Activated T-helper 17 cell treated with anti-CD3 and anti-CD28 coated beads, Interleukin-2, amount 50 U/mL, for 72 hours (primary cell): ENCODE measurements at regions not wholly inside any gene's neighbourhood (a gene's known extent, or its start where the extent isn't known, plus 50 kb on each side); places are given as distances from the start of the nearest gene placed in this dataset.

Experiments used
- ATAC-seq: fragments of 150-1000 bp; cut with Tn5 transposase; replicated peaks from 2 replicates; pipeline ENCODE4 v1.10.0; 2021; ENCODE audit warnings: mild to moderate bottlenecking, moderate library complexity
- H3K27ac Mint-ChIP-seq: one replicate; pipeline ENCODE4 v1.8.0; 2022; ENCODE audit warnings: mixed read lengths
- H3K27me3 Mint-ChIP-seq: one replicate; pipeline ENCODE4 v1.8.0; 2022; ENCODE audit warnings: mixed read lengths
- H3K36me3 Mint-ChIP-seq: one replicate; pipeline ENCODE4 v1.8.0; 2022; ENCODE audit warnings: low read depth, mild to moderate bottlenecking, mixed read lengths
- H3K4me1 Mint-ChIP-seq: one replicate; pipeline ENCODE4 v1.8.0; 2022; ENCODE audit warnings: mixed read lengths
- H3K4me3 Mint-ChIP-seq: one replicate; pipeline ENCODE4 v1.8.0; 2022; ENCODE audit warnings: mild to moderate bottlenecking, mixed read lengths
- H3K9me3 Mint-ChIP-seq: one replicate; pipeline ENCODE4 v1.8.0; 2022; ENCODE audit warnings: mixed read lengths

DNA sequence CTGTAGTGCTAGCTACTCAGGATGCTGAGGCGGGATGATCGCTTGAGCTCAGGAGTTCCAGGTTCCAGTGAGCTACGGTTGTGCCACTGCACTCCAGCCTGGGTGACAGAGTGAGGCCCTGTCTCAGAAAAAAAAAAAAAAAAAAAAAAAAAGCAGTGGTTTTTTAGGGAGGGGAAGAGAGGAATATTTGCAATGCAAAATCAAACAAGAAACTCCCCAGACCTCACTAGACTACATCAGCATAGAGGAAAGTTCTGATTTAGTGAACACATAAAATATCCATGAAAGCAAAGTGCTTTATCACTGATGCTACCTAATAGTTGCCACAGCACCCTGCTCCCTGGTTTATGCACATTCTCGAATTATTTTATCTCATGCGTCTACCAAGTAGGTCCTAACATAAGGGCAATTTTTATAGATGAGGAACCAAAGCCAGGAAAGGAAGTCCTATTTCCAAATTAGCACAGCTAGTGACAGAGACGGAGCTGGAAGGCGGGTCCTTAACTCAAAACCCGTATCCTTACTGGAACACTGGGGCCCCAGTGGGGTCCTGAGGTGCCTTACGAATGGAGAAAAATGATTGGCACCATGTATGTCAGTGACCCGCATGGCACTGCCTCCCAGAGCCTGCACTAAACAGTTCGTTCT, 50.7 kb upstream of the GPR157 start:
- Mint-ChIP-seq H3K27ac (no peak overlapping the region), H3K9me3 (no peaks in the 10 kb centered on the region), H3K36me3 (peaks cover 25% of the 10 kb centered on the region), H3K4me3 (peak overlapping the region; percentile 90), H3K27me3 (peaks cover 9% of the 10 kb centered on the region), H3K4me1 (peaks cover 5% of the 10 kb centered on the region)
- ATAC-seq = no peak

DNA sequence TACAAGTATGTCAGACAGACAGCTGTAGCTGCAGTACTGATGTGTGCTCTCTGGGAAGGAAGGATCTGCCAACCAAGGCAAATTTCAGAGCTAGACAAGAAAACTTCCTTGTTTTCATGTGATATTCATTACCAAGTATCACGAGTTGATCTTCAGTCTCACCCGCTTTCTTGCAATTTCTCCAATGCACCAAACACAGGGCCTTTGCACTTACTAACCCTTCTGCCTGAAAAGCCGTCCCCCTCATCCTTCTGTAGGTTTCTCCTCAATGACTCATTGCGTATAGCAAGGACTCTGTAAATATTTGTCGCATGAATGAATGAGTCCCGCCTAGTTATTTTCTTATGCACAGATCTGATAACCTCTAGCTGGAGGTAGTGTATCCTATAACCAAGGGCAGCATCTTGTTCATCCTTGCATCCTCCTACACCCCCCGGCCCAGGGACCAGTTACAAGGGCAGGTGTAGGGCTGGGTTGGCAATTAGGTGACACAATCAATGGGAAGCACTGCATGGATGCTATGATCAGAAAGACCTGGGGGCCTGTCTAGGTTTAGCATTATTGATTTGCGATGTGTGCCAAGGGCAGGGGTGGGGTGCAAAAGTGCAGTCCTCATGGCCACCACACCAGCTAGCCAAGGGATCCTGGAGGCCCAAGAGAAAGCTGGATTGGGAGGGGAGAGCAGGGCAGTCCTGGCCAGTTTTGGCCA, 51.4 kb upstream of the GPR157 start:
- no peak for ATAC-seq
- H3K27me3 Mint-ChIP-seq = peaks cover 9% of the 10 kb centered on the region
- H3K27ac Mint-ChIP-seq = no peak overlapping the region
- peaks cover 25% of the 10 kb centered on the region for H3K36me3 Mint-ChIP-seq
- H3K4me3 Mint-ChIP-seq = peak overlapping the region; percentile 90
- peaks cover 5% of the 10 kb centered on the region for H3K4me1 Mint-ChIP-seq
- no peaks in the 10 kb centered on the region for H3K9me3 Mint-ChIP-seq

DNA sequence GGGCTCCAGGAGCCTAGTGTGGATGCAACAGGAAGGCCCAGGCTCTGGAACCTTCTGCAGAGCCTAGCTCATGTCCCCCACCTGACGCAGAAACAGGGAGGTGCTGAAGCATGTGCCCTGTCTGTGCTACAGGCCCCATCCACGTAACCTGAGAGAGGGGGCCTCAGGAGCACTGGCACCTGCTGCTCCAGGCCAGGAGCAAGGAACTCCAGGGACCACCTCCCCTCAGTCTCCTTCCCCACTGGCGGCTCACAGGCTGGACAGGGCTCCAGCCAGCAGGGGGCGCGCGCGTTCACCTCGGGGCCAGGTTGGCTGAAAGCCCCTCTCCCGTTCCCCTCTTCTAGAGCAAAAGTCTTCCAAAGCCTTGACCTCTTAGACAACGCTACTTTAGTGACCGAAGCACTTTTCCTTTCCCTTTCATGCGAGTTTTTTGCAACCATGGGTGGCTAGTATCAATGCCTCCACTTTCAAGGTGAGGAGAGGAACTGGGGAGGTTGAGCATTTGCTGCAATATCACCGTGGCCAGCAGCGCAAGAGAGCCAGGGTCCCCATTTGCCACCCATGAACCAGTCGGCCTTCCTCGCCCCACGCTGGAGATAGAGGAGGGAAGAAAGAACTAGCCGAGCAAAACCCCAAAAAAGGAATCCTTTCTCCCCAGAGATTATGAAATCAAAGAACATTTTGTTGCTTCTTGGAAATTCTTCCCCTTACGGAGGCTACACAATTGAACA, 52.4 kb upstream of the GPR157 start:
- H3K9me3 Mint-ChIP-seq = no peaks in the 10 kb centered on the region
- peak overlapping the region; percentile 90 for H3K4me3 Mint-ChIP-seq
- H3K27ac Mint-ChIP-seq = peak overlapping the region; percentile 78
- ATAC-seq = peak; percentile 69
- peaks cover 9% of the 10 kb centered on the region for H3K27me3 Mint-ChIP-seq
- peaks cover 5% of the 10 kb centered on the region for H3K4me1 Mint-ChIP-seq
- H3K36me3 Mint-ChIP-seq = peaks cover 25% of the 10 kb centered on the region

DNA sequence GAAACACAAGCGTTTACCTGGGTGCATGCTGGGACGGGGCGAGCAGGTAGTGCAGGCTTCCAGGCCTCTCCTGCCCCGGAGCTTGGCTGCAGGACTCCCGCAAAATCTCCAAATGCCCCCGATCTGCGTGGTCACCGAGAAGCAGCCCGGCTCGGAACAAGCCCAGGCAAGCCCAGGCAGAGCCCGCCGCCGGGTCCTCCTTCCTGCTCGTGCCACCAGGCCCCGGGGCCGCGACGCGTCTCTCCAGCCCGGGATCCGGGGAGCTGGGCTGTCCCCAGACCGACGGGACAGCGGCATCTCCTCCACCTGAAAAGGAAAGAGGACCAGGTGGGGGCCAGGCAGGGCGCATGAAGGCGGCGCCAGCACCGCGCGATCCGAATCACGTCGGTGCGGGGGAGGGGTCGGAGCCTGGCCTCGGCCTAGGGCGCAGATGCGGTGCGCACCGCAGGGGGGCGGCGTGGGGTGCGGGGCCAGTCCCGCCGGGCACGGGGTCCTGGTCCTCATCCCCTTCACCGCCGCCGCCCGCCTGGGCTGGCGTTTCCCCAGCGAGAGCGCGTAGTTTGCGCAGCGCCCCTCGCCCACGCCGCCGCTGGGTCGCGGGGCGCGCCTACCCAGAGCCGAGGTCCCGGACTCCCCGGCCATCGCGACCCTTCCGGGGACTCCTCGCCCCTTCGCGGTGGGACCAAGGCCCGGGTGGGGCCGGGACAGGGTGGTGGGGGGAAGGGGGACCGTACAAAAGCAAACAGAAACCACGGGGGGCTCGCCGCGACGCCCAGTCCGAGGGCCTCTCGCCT, 52.4 kb upstream of the H6PD start:
- H3K4me1 Mint-ChIP-seq = peaks cover 5% of the 10 kb centered on the region
- peaks cover 17% of the 10 kb centered on the region for H3K36me3 Mint-ChIP-seq
- ATAC-seq = peak; percentile 75
- peaks cover 9% of the 10 kb centered on the region for H3K27me3 Mint-ChIP-seq
- peak overlapping the region; percentile 78 for H3K27ac Mint-ChIP-seq
- H3K4me3 Mint-ChIP-seq = peak overlapping the region; percentile 90
- no peaks in the 10 kb centered on the region for H3K9me3 Mint-ChIP-seq

DNA sequence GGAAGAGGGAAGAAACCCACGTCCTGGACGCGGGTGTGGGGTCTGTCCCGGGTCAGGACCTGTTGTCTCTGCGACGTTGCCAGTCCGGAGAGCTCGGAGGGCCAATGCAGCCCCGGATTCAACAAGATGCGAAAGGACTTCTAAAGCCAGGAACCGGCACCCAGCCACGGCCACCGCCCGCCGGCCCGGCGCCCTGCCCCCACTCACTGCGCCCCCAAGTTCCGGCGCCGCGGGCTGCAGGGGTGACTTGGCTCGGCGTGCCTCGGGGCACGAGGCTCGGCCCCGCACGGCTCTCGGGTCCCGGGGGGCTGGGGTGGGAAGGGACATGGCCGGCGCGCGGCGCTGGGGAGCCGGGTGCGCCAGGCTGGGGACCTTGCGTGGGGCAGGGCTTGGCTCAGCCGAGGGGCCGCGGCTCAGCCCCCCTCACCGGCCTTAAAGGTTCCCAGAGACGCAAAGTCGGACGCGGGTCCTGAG, 51.8 kb upstream of the H6PD start:
- ATAC-seq = no peak
- Mint-ChIP-seq H3K4me1 (peaks cover 5% of the 10 kb centered on the region), H3K9me3 (no peaks in the 10 kb centered on the region), H3K27me3 (peaks cover 9% of the 10 kb centered on the region), H3K27ac (no peak overlapping the region), H3K36me3 (peaks cover 16% of the 10 kb centered on the region), H3K4me3 (peak overlapping the region; percentile 90)

DNA sequence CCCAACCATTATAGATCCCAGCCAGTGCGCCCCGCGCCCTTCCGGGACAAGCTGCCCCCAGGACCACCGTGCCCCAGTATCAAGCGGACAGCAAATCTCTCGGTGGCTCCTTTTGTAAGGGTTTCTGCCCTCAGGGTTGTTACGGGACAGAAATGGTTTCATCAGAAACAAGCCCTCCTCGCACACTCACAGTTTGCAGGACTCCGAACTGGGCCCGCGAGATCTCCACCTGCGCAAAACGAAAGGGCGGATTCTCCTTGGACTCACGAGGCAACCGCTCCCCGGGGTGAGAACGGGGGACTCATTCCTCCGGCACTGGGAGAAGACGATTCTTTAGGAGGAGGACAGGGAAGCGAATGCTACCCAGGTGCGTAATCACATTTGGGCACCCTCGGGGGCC, 51.1 kb upstream of the H6PD start:
- no peaks in the 10 kb centered on the region for H3K9me3 Mint-ChIP-seq
- H3K4me1 Mint-ChIP-seq = peaks cover 5% of the 10 kb centered on the region
- H3K4me3 Mint-ChIP-seq = peak overlapping the region; percentile 11
- no peak overlapping the region for H3K27ac Mint-ChIP-seq
- peaks cover 9% of the 10 kb centered on the region for H3K27me3 Mint-ChIP-seq
- H3K36me3 Mint-ChIP-seq = peaks cover 16% of the 10 kb centered on the region
- no peak for ATAC-seq

DNA sequence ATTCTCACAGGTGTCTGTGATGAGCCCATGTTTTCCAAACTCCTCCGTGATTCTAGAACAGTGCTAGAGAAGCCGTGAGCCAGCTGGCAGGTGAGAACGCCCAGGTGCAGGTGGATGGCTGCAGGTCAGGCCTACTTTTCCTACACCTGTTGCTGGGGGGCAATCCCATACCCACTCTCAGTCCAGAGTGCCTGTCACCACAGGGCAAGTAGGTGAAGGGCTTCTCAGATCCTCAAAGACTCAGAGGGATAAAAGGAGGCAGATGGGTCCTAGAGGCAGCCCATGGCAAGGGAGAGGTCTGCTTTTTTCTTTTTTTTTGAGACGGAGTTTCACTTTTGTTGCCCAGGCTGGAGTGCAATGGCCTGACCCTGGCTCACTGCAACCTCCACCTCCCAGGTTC, 50.7 kb upstream of the H6PD start:
- H3K27ac Mint-ChIP-seq = no peak overlapping the region
- peaks cover 9% of the 10 kb centered on the region for H3K27me3 Mint-ChIP-seq
- H3K9me3 Mint-ChIP-seq = no peaks in the 10 kb centered on the region
- no peak for ATAC-seq
- peaks cover 16% of the 10 kb centered on the region for H3K36me3 Mint-ChIP-seq
- H3K4me1 Mint-ChIP-seq = peaks cover 5% of the 10 kb centered on the region
- peak overlapping the region; percentile 11 for H3K4me3 Mint-ChIP-seq

DNA sequence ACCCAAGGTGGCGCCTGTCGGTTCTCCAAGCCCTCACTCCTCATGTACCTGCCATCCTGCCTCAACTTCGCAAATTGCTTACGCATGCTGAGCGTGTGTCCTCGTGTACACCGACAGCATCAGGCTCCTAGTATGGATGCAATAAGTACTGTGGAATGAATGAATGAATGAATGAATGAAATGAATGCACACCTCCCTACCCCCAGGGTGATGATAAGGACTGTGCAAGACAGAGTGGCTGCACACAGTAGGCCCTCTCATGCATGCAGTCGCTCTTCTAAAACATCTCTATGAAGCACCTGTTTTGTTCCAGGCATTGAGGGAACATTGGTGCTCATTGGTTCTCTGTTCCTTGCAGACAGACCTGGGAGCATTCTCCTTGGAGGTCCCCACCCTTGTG, 49.8 kb upstream of the H6PD start:
- H3K4me1 Mint-ChIP-seq = peaks cover 5% of the 10 kb centered on the region
- ATAC-seq = no peak
- peaks cover 12% of the 10 kb centered on the region for H3K36me3 Mint-ChIP-seq
- H3K27me3 Mint-ChIP-seq = peaks cover 8% of the 10 kb centered on the region
- no peak overlapping the region for H3K4me3 Mint-ChIP-seq
- H3K9me3 Mint-ChIP-seq = no peaks in the 10 kb centered on the region
- no peak overlapping the region for H3K27ac Mint-ChIP-seq
